HepG2 (cell line): ENCODE measurements at regions not wholly inside any gene's neighbourhood (a gene's known extent, or its start where the extent isn't known, plus 50 kb on each side); places are given as distances from the start of the nearest gene placed in this dataset.

ENCODE experiments used
- ATAC-seq: fragments of 200-7000 bp; cut with Tn5 transposase; 3 replicates; pipeline ENCODE4 v1.9.1; 2020; ENCODE audit warnings: mild to moderate bottlenecking, moderate library complexity
- BruUV-seq: library from RNA; stranded (reverse); fragments of 400-500 nt; replicated peaks from 2 replicates; lab custom pipeline; 2021; lab: Mats Ljungman, UMichigan
- CTCF ChIA-PET: fragments of 300-600 bp; formaldehyde crosslinking; extraction: SDS; loops from one replicate; lab custom pipeline; 2021; ENCODE audit warnings: low total read pairs, inconsistent platforms, low intra/inter-chr PET ratio; lab: Yijun Ruan, JAX
- POLR2A ChIA-PET: fragments of 350-600 bp; sonication (Branson Sonifier 250); formaldehyde crosslinking; loops from one replicate; lab custom pipeline; 2020; ENCODE audit warnings: antibody characterized with exemption, inconsistent platforms; lab: Yijun Ruan, JAX
- DNase-seq: peaks from one replicate; pipeline ENCODE4 v3.0.0-alpha.2; 2015; ENCODE audit warnings: low spot score
- FAIRE-seq: peaks from 3 replicates; lab custom pipeline; 2011; peaks lifted over from hg19 to GRCh38; lab: Jason Lieb, UNC
- H2AFZ ChIP-seq: one replicate; pipeline ENCODE4 v1.6.1; 2011; ENCODE audit warnings: low read length, inconsistent platforms
- H3K27ac ChIP-seq: fragments of 300-600 bp; 3 replicates; pipeline ENCODE4 v1.8.0; 2011; ENCODE audit warnings: mixed run types, mild to moderate bottlenecking, mixed read lengths, low read length, inconsistent platforms; ENCODE audit not compliant: insufficient read depth; ENCODE audit errors: extremely low read length
- H3K27me3 ChIP-seq, 2 experiments: fragments of 200-600 bp in 1 of 2; 2 replicates in 1 of 2; 3 replicates in 1 of 2; pipeline versions ENCODE4 v1.6.0 to v1.8.0; 2011; ENCODE audit warnings: low read length in 2 of 2, mild to moderate bottlenecking in 2 of 2, moderate library complexity in 2 of 2, inconsistent platforms in 1 of 2; ENCODE audit not compliant: insufficient read depth in 2 of 2, control insufficient read depth in 1 of 2
- H3K36me3 ChIP-seq, 2 experiments: fragments of 200-600 bp in 1 of 2; replicated peaks in 1 of 2; 2 replicates in 1 of 2; 3 replicates in 1 of 2; pipeline versions ENCODE4 v1.5.1 to v1.8.0; 2011; ENCODE audit warnings: low read length in 2 of 2, inconsistent platforms in 1 of 2; ENCODE audit not compliant: insufficient read depth in 2 of 2, control insufficient read depth in 1 of 2
- H3K4me1 ChIP-seq: 2 replicates; pipeline ENCODE4 v1.5.1; 2012; ENCODE audit warnings: low read length, inconsistent platforms; ENCODE audit not compliant: insufficient read depth
- H3K4me2 ChIP-seq: 2 replicates; pipeline ENCODE4 v1.6.0; 2011; ENCODE audit warnings: low read depth, low read length, inconsistent platforms
- H3K4me3 ChIP-seq, 3 experiments: fragments of 200-600 bp in 1 of 3; sonication (generic), shearing (Covaris generic) in 1 of 3; replicated peaks in 1 of 3; 2 replicates each; pipeline ENCODE4 v1.5.1; 2011 to 2016; ENCODE audit warnings: low read length in 3 of 3, inconsistent platforms in 2 of 3, low read depth in 2 of 3, mild to moderate bottlenecking in 2 of 3, control low read depth in 1 of 3, mixed read lengths in 1 of 3; ENCODE audit not compliant: insufficient read depth in 1 of 3
- H3K79me2 ChIP-seq: one replicate; pipeline ENCODE4 v1.6.1; 2011; ENCODE audit warnings: low read length, inconsistent platforms; ENCODE audit not compliant: insufficient read depth
- H3K9ac ChIP-seq: 2 replicates; pipeline ENCODE4 v1.6.0; 2011; ENCODE audit warnings: mild to moderate bottlenecking, low read depth, low read length, inconsistent platforms; ENCODE audit not compliant: insufficient read depth
- H3K9me3 ChIP-seq: 2 replicates; pipeline ENCODE4 v1.5.1; 2012; ENCODE audit warnings: mild to moderate bottlenecking, low read length
- H4K20me1 ChIP-seq: 2 replicates; pipeline ENCODE4 v1.6.0; 2011; ENCODE audit warnings: inconsistent platforms, mild to moderate bottlenecking, low read length, moderate library complexity; ENCODE audit not compliant: insufficient read depth
- EZH2 ChIP-seq: conservative IDR thresholded peaks from 2 replicates; pipeline ENCODE4 v1.6.1; 2012; ENCODE audit warnings: mild to moderate bottlenecking, low read depth, low read length, moderate library complexity
- KLF11 ChIP-seq: IDR thresholded peaks from 2 replicates; pipeline ENCODE4 v1.6.1; 2016; ENCODE audit warnings: missing compliant biosample characterization
- NR2C2 ChIP-seq: sonication (generic); formaldehyde crosslinking; IDR thresholded peaks from 2 replicates; pipeline ENCODE4 v1.4.0; 2020; ENCODE audit warnings: missing genetic modification reagents, mild to moderate bottlenecking, moderate library complexity, borderline replicate concordance
- SP5 ChIP-seq: IDR thresholded peaks from 2 replicates; pipeline ENCODE4 v1.6.1; 2016; ENCODE audit warnings: low read depth, borderline replicate concordance
- XRCC5 ChIP-seq: fragments of 200-400 bp; formaldehyde crosslinking; optimal IDR thresholded peaks from 2 replicates; pipeline ENCODE3; 2017; ENCODE audit warnings: mild to moderate bottlenecking, low read length
- ZNF430 ChIP-seq: sonication (generic); formaldehyde crosslinking; IDR thresholded peaks from 2 replicates; pipeline ENCODE4 v1.9.0; 2021; ENCODE audit warnings: mild to moderate bottlenecking, missing genetic modification reagents
- ZNF746 ChIP-seq: sonication (generic); formaldehyde crosslinking; IDR thresholded peaks from 2 replicates; pipeline ENCODE4 v1.8.0; 2022; ENCODE audit warnings: mild to moderate bottlenecking, missing genetic modification reagents
- WGBS: methylation state at CpG from one replicate; pipeline ENCODE4 v1.1.6; 2017; ENCODE audit warnings: low lambda C conversion rate; 5-methylcytosine and 5-hydroxymethylcytosine counted together
- in situ Hi-C: cut with HindIII; loops from 2 replicates; pipeline ENCODE4 v1.10.0; 2017; ENCODE audit warnings: low pct_unique_long_range_greater_than_20kb; ENCODE audit not compliant: extremely low pct_ligation_motif_present
- intact Hi-C: fragments of 100-400 bp; cut with micrococcal nuclease; formaldehyde crosslinking; loops from one replicate; pipeline ENCODE4 v1.10.0; 2022; ENCODE audit not compliant: unreplicated experiment
- TF ChIP-seq, protein P1 (sequence below): IDR thresholded peaks from 2 replicates; pipeline ENCODE4 v1.6.1; 2016; ENCODE audit warnings: low read depth, missing genetic modification reagents, missing compliant biosample characterization

DNA sequence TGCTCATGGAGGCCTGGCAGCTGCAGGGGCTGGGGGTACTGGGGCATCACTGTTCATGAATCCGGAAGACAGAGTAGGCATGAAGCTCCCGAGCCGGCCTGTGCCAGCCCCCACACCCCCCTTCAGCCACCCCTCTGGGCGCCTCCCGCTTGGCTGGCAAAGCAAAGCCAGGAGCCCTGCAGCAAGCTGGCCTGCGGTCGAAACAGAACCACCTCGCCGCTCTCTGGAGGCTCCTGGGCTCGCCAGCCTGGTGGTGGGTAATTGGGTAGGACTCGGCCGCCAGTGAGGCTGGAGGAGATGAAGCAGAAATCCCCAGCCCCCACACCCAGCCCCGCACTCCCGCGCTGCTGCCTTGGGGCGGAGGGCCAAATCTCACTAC, 70.9 kb upstream of the GPC1 start (continued):
- TF ChIP-seq, protein P1, sequence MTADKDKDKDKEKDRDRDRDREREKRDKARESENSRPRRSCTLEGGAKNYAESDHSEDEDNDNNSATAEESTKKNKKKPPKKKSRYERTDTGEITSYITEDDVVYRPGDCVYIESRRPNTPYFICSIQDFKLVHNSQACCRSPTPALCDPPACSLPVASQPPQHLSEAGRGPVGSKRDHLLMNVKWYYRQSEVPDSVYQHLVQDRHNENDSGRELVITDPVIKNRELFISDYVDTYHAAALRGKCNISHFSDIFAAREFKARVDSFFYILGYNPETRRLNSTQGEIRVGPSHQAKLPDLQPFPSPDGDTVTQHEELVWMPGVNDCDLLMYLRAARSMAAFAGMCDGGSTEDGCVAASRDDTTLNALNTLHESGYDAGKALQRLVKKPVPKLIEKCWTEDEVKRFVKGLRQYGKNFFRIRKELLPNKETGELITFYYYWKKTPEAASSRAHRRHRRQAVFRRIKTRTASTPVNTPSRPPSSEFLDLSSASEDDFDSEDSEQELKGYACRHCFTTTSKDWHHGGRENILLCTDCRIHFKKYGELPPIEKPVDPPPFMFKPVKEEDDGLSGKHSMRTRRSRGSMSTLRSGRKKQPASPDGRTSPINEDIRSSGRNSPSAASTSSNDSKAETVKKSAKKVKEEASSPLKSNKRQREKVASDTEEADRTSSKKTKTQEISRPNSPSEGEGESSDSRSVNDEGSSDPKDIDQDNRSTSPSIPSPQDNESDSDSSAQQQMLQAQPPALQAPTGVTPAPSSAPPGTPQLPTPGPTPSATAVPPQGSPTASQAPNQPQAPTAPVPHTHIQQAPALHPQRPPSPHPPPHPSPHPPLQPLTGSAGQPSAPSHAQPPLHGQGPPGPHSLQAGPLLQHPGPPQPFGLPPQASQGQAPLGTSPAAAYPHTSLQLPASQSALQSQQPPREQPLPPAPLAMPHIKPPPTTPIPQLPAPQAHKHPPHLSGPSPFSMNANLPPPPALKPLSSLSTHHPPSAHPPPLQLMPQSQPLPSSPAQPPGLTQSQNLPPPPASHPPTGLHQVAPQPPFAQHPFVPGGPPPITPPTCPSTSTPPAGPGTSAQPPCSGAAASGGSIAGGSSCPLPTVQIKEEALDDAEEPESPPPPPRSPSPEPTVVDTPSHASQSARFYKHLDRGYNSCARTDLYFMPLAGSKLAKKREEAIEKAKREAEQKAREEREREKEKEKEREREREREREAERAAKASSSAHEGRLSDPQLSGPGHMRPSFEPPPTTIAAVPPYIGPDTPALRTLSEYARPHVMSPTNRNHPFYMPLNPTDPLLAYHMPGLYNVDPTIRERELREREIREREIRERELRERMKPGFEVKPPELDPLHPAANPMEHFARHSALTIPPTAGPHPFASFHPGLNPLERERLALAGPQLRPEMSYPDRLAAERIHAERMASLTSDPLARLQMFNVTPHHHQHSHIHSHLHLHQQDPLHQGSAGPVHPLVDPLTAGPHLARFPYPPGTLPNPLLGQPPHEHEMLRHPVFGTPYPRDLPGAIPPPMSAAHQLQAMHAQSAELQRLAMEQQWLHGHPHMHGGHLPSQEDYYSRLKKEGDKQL (CRISPR knock-in tag) = no peak
- TF ChIP-seq XRCC5 (no peak), SP5 (CRISPR knock-in tag) (no peak), NR2C2 (no peak), ZNF430 (no peak)

DNA sequence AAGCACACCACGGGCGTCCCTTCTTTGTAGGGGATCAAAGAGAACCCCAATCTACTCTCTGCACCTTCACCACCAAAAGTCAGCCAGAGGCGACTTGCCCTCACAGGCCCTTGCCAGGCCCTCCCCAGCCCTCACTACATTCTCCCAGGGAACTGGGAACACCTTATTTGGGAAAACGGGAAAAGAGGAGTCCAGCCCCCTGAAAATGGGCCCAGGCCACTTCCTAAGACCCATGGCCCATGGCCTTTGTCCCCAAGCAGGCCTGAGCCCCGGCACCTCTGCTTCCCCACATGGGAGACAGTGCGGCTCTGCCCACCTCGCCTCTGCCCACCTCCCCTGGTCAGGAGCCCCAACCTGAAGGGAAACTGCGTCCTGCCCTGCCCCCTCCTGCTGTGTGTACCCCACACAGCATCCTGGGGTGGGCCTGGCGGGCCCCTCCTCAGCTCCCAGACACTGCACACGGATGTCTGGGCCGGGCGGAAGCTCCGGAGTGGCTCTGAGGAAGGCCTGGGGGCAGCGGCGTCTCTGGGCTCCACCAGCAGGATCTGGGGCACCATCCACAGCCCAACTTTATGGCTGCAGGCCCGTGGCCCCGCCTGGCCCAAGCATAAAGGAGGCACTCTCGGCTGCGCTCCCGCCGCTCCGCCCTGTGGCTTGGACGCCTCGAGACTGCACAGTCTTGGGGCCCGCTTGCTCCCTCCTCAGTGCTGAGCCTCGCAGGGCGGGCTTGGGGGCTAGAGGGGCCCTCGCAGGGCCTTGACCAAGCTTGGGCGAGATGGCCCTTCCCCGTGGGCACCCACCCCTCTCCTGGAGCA, 70.3 kb upstream of the GPC1 start:
- TF ChIP-seq KLF11 (no peak), SP5 (CRISPR knock-in tag) (no peak), ZNF746 (CRISPR knock-in tag) (no peak), EZH2 (peak; percentile 62; the same call in 1 of the 2 replicates)
- Histone ChIP-seq H4K20me1 (no peaks in the 10 kb centered on the region), H3K4me3 (no peak overlapping the region), H2AFZ (no peak overlapping the region), H3K36me3 (no peaks in the 10 kb centered on the region), H3K4me1 (peaks cover 9% of the 10 kb centered on the region), H3K4me2 (no peak overlapping the region), H3K27me3 (peaks cover 27 to 90% of the 10 kb centered on the region in 2 experiments), H3K9ac (no peak overlapping the region), H3K27ac (no peak overlapping the region), H3K79me2 (no peaks in the 10 kb centered on the region), H3K9me3 (peaks cover 4% of the 10 kb centered on the region; the same call in 1 of the 2 replicates)
- FAIRE-seq (no peak), DNase-seq (no peak), ATAC-seq (no peak)
- 28% methylated on average over 21 of the region's 30 CpGs for WGBS
- intact Hi-C loops = no loop called here
- BruUV-seq = no TSS peak
- CTCF ChIA-PET = no interaction called here
- POLR2A ChIA-PET = no interaction called here
- in situ Hi-C loops = no loop called here
